NT2/D1 (cell line): ENCODE measurements at regions not wholly inside any gene's neighbourhood (a gene's known extent, or its start where the extent isn't known, plus 50 kb on each side); places are given as distances from the start of the nearest gene placed in this dataset.

Experiments
- DNase-seq: peaks from one replicate; pipeline ENCODE4 v3.0.0-alpha.2; 2011; ENCODE audit warnings: low read depth, low spot score
- H3K27me3 ChIP-seq: 2 replicates; pipeline ENCODE4 v1.6.0; 2011; ENCODE audit warnings: mild to moderate bottlenecking; ENCODE audit not compliant: insufficient read length, insufficient read depth
- H3K36me3 ChIP-seq: 2 replicates; pipeline ENCODE4 v1.6.1; 2011; ENCODE audit warnings: mild to moderate bottlenecking, low read length, mixed read lengths; ENCODE audit not compliant: insufficient read depth, insufficient read length
- H3K4me1 ChIP-seq: 2 replicates; pipeline ENCODE4 v1.5.1; 2011; ENCODE audit not compliant: insufficient read depth, insufficient read length
- H3K4me3 ChIP-seq: 2 replicates; pipeline ENCODE4 v1.5.1; 2011; ENCODE audit warnings: low read depth; ENCODE audit not compliant: insufficient read length
- H3K9ac ChIP-seq: 2 replicates; pipeline ENCODE4 v1.6.0; 2011; ENCODE audit warnings: low read depth; ENCODE audit not compliant: insufficient read length
- H3K9me3 ChIP-seq: 2 replicates; pipeline ENCODE4 v1.5.1; 2011; ENCODE audit warnings: mild to moderate bottlenecking, low read length; ENCODE audit not compliant: insufficient read depth
- SUZ12 ChIP-seq: IDR thresholded peaks from 2 replicates; pipeline ENCODE4 v1.6.1; 2011; ENCODE audit not compliant: insufficient read length, insufficient read depth; ENCODE audit errors: extremely low read depth
- YY1 ChIP-seq: IDR thresholded peaks from 2 replicates; pipeline ENCODE4 v1.6.1; 2011; ENCODE audit not compliant: insufficient read length, insufficient read depth
- ZNF274 ChIP-seq: IDR thresholded peaks from 2 replicates; pipeline ENCODE4 v1.6.1; 2011; ENCODE audit warnings: mild to moderate bottlenecking, low read depth, low read length

DNA sequence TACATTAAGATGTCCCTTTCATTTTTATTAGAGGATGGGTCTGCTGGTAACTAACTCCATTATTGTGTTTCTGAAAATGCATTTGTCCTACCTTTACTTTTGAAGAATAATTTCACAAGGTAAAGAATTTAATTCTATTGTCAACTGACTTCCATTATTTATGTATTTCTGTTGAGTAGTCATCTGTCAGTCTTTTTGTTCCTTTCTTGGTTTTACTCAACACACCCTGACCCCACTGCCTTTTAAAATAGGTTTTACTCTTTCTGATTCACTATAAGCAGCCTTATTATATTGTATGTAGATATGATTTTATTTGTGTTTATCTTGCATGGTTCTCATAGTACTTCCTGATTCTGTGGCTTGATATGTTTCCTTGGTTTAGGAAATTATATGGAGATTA, 237.5 kb downstream of the TGFB2 start:
- no peaks in the 10 kb centered on the region for H3K27me3 ChIP-seq
- no peaks in the 10 kb centered on the region for H3K4me1 ChIP-seq
- DNase-seq, result no peak
- H3K4me3 ChIP-seq, result no peak overlapping the region
- TF ChIP-seq SUZ12 (no peak), ZNF274 (no peak), YY1 (no peak)
- H3K36me3 ChIP-seq, result no peaks in the 10 kb centered on the region
- H3K9ac ChIP-seq, result no peak overlapping the region
- H3K9me3 ChIP-seq, result peaks cover 12% of the 10 kb centered on the region; the same call in 1 of the 2 replicates

DNA sequence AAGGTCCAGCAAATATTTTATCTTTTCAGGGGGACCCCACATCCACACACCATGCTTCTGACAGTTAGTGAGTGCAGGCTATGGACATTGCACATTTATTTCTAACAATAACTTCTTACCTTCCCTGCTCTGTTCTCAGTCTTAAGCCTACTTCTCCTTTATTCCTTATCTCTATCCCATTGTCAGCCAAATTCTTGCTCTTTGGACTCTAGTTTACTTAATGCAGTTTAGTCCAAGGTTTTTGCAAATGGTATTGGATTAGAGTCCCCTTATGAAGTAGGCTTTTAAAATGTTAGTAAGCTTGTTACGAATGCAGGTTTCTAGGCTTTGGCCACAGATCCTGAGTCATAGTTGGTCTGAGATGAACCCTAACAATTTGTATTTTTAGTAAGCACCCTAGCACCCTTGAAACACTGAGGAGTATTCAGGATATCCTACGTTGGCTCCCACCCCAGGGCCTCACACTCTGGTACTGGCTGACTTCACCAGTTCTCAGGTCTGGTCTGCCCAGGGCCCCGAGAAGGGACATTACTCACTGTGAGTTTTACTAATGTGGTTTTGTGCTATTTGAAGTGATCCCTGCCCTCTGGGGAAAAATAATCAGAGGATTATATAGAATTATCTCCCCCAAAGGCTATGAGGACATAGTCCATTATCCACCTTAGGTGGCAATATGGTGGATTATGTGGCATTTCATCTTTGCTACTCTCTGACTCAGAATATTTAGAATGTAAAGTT, 239.5 kb downstream of the TGFB2 start:
- Histone ChIP-seq H3K9me3 (peaks cover 12% of the 10 kb centered on the region; the same call in 1 of the 2 replicates), H3K9ac (no peak overlapping the region), H3K27me3 (no peaks in the 10 kb centered on the region), H3K4me1 (no peaks in the 10 kb centered on the region), H3K36me3 (no peaks in the 10 kb centered on the region), H3K4me3 (no peak overlapping the region)
- TF ChIP-seq YY1, result no peak
- TF ChIP-seq ZNF274, result no peak
- no peak for TF ChIP-seq SUZ12
- no peak for DNase-seq

GRCh38 chr1:218585511-218586184, 240.5 kb downstream of the TGFB2 start:
- Histone ChIP-seq H3K4me3 (no peak overlapping the region), H3K36me3 (no peaks in the 10 kb centered on the region), H3K9me3 (peaks cover 12% of the 10 kb centered on the region; the same call in 1 of the 2 replicates), H3K4me1 (no peaks in the 10 kb centered on the region), H3K9ac (no peak overlapping the region), H3K27me3 (no peaks in the 10 kb centered on the region)
- TF ChIP-seq YY1, result no peak
- TF ChIP-seq SUZ12, result no peak
- TF ChIP-seq ZNF274, result no peak
- DNase-seq, result peak; percentile 80

DNA sequence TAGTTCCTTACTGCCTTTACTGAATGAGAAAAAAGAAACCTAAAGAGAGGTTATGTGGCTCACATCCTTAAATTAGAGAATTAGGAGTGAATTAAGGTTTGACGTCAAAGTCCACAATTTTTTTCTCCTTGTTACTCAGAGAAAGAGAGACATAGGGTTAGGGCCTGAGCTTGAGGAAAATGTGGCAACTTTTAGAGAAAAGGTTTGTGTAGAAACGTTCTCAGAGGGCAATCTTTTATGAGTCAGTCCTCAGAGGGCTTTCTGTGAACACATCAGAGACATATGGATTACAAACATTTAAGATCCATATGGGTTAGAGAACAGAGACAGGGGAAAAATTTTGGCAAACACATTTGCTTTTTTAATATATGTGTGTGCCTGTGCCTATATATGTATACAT, 242.8 kb downstream of the TGFB2 start:
- no peaks in the 10 kb centered on the region for H3K27me3 ChIP-seq
- no peaks in the 10 kb centered on the region for H3K4me1 ChIP-seq
- H3K36me3 ChIP-seq, result no peaks in the 10 kb centered on the region
- no peak overlapping the region for H3K4me3 ChIP-seq
- H3K9me3 ChIP-seq, result peaks cover 4% of the 10 kb centered on the region; the same call in 1 of the 2 replicates
- no peak overlapping the region for H3K9ac ChIP-seq
- DNase-seq, result no peak
- no peak for TF ChIP-seq YY1
- no peak for TF ChIP-seq ZNF274

GRCh38 chr1:218588540-218589172, 243.5 kb downstream of the TGFB2 start:
- Histone ChIP-seq H3K4me3 (no peak overlapping the region), H3K9ac (no peak overlapping the region), H3K27me3 (no peaks in the 10 kb centered on the region), H3K4me1 (no peaks in the 10 kb centered on the region), H3K36me3 (no peaks in the 10 kb centered on the region), H3K9me3 (no peaks in the 10 kb centered on the region)
- DNase-seq, result no peak
- TF ChIP-seq ZNF274, result no peak
- no peak for TF ChIP-seq SUZ12
- TF ChIP-seq YY1, result no peak

DNA sequence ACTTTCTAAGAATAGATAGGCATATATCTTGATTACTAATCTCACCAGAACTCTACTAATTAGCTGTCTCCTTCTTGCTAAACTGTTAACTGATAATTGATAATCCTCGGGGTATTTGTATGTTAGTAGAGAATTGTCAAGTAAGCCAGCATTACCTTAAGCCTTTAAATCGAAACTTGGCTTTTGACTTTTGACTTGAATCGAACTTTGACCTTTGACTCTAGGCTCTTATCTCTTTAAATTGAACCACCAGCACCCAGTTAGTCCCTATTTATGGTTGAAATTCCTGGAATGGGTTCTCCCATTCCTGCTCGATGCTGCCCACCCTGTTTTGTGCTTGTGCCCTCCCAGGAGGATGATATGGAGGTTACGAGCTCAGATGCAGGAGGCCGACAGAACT, 244.4 kb downstream of the TGFB2 start:
- Histone ChIP-seq H3K4me1 (no peaks in the 10 kb centered on the region), H3K9ac (no peak overlapping the region), H3K27me3 (no peaks in the 10 kb centered on the region), H3K9me3 (no peaks in the 10 kb centered on the region), H3K36me3 (no peaks in the 10 kb centered on the region), H3K4me3 (no peak overlapping the region)
- DNase-seq, result no peak
- TF ChIP-seq YY1, result no peak
- TF ChIP-seq SUZ12, result no peak
- no peak for TF ChIP-seq ZNF274

DNA sequence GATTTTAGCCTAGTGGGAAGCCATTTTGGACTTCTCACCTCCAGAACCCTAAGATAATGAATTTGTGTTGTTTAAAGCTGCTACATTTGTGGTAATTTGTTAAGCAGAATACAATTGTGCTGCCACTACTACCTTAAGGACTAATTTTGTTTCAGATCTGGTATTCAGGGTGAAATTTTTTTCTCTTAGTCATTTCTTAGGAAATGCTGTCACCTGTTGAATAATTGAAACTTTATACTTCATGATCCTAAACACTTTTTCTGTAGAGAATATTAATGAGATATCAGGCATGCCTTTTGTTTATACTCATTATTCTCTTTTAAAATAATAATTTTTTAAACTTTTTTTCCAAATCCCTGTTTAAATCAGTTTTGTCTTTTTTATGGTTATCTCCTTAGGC, 246.8 kb downstream of the TGFB2 start:
- no peak for TF ChIP-seq YY1
- TF ChIP-seq SUZ12, result no peak
- TF ChIP-seq ZNF274, result no peak
- Histone ChIP-seq H3K4me3 (no peak overlapping the region), H3K27me3 (no peaks in the 10 kb centered on the region), H3K36me3 (no peaks in the 10 kb centered on the region), H3K4me1 (no peaks in the 10 kb centered on the region), H3K9ac (no peak overlapping the region), H3K9me3 (no peaks in the 10 kb centered on the region)
- DNase-seq, result no peak
